ENCODE measurements at regions not wholly inside any gene's neighbourhood (a gene's known extent, or its start where the extent isn't known, plus 50 kb on each side); places are given as distances from the start of the nearest gene placed in this dataset.

GRCh38 chr5:35478856-35479682 lies 138.6 kb upstream of the SPEF2 start:
- peak; percentile 25 to 27 for DNase-seq (ENCODE audit: low read depth in 2 of 2)

GRCh38 chr5:35477911-35478310 lies 139.8 kb upstream of the SPEF2 start:
- DNase-seq (ENCODE audit: low read depth in 2 of 2): no peak

GRCh38 chr5:35477321-35477720 lies 140.3 kb upstream of the SPEF2 start:
- DNase-seq (ENCODE audit: low read depth in 2 of 2): no peak

- no peak for DNase-seq (ENCODE audit: low read depth in 2 of 2)
These were observed 140.9 kb upstream of the SPEF2 start for GRCh38 chr5:35476797-35477196.

- no peak for DNase-seq (ENCODE audit: low read depth in 2 of 2)
These were observed 141.6 kb upstream of the SPEF2 start for GRCh38 chr5:35476036-35476435.

GRCh38 chr5:35473589-35473988 lies 144.1 kb upstream of the SPEF2 start:
- DNase-seq (ENCODE audit: low read depth in 2 of 2): no peak

- DNase-seq (ENCODE audit: low read depth in 2 of 2): no peak
These were observed 146.8 kb upstream of the SPEF2 start for GRCh38 chr5:35470866-35471265.

GRCh38 chr5:35468811-35469210 lies 148.9 kb upstream of the SPEF2 start:
- no peak for DNase-seq (ENCODE audit: low read depth in 2 of 2)

- no peak for DNase-seq (ENCODE audit: low read depth in 2 of 2)
These were observed 150.9 kb upstream of the SPEF2 start for GRCh38 chr5:35466746-35467145.

- DNase-seq (ENCODE audit: low read depth in 2 of 2): no peak
These were observed 152.9 kb upstream of the SPEF2 start for GRCh38 chr5:35464757-35465156.

GRCh38 chr5:35461530-35461929 lies 156.1 kb upstream of the SPEF2 start:
- no peak for DNase-seq (ENCODE audit: low read depth in 2 of 2)

GRCh38 chr5:35458824-35459207 lies 158.8 kb upstream of the SPEF2 start:
- DNase-seq (ENCODE audit: low read depth in 2 of 2): no peak

GRCh38 chr5:35457912-35458823 lies 159.5 kb upstream of the SPEF2 start:
- DNase-seq (ENCODE audit: low read depth in 2 of 2): no peak

GRCh38 chr5:35456506-35456905 lies 161.2 kb upstream of the SPEF2 start:
- DNase-seq (ENCODE audit: low read depth in 2 of 2): no peak

GRCh38 chr5:35454011-35454525 lies 163.6 kb upstream of the SPEF2 start:
- no peak for DNase-seq (ENCODE audit: low read depth in 2 of 2)

GRCh38 chr5:35443803-35444595 lies 173.7 kb upstream of the SPEF2 start:
- no peak for DNase-seq (ENCODE audit: low read depth in 2 of 2)

GRCh38 chr5:35442885-35443639 lies 174.6 kb upstream of the SPEF2 start:
- no peak for DNase-seq (ENCODE audit: low read depth in 2 of 2)

- no peak for DNase-seq (ENCODE audit: low read depth in 2 of 2)
These were observed 177.3 kb upstream of the SPEF2 start for GRCh38 chr5:35440409-35440808.

GRCh38 chr5:35438786-35439185 lies 178.9 kb upstream of the SPEF2 start:
- no peak for DNase-seq (ENCODE audit: low read depth in 2 of 2)

GRCh38 chr5:35438288-35438687 lies 179.4 kb upstream of the SPEF2 start:
- DNase-seq (ENCODE audit: low read depth in 2 of 2): no peak
